Embryonic facial prominence (tissue), 1 donor: ENCODE measurements at regions not wholly inside any gene's neighbourhood (a gene's known extent, or its start where the extent isn't known, plus 50 kb on each side); places are given as distances from the start of the nearest gene placed in this dataset.
"Not testable (repeated sequence)": the region's sequence is repeated elsewhere in the genome, so short reads cannot be mapped to it uniquely, and the experiment has no call there.

ENCODE experiments used
- DNase-seq: peaks from one replicate; pipeline ENCODE4 v3.0.0-alpha.2; 2016; ENCODE audit errors: extremely low spot score

DNA sequence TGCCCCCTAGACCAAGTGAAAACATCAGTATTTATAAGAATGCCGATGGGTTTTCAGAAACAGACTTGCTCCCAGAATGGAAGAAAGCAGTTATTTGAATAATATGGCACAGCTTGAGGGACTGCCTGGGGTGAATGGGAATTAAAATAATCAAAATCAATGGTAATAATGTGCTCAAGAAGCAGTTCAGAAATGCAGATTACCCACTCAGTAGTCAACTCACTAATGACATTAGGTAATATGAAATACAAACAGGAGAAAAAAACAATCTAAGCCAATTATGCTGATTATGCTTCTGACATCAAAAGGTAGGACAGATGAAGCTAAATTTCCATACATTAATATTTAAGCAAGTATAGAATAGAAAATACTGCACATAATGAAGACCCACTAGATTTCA is 179.3 kb downstream of the ENC1 start:
- DNase-seq: no peak

DNA sequence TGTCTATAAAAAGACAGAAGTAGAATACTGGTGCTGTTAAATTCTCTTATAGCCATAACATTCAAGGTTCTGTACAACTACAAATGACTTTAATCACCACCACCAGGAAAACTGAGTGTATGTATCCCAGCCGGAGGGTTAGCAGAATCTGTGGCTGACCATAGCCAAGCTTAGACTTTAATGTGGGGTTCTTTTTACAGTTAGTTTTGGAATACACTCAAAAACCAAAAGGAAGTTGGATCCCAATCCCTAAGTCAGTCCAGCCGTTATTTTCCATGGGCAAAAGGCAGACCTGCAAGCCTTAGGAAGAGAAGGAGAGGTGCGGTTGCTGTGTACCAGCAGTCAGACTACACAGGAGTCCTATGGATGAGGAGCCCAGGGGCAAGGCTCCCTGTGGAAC is 179.8 kb downstream of the ENC1 start:
- no peak for DNase-seq

GRCh38 chr5:74459984-74460383 is 180.5 kb downstream of the ENC1 start:
- no peak for DNase-seq

DNA sequence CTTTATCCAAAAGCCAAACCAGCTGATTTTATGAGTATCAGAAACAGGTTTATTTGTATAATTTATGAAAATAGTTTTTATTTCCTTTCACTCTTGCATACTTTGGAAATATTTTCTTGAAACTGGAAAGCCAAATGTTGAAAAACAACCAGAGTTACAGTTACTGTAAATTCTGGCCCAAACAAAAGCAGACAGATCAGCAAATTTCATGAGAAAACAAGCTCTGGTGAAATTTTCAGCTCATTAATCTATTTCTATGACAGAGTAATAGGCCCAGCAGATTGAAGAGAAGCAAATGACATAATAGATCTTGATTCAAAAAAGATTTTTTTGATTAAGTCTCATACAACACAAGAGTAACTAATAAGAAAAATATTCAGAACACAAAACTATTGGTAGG is 182.7 kb downstream of the ENC1 start:
- no peak for DNase-seq

DNA sequence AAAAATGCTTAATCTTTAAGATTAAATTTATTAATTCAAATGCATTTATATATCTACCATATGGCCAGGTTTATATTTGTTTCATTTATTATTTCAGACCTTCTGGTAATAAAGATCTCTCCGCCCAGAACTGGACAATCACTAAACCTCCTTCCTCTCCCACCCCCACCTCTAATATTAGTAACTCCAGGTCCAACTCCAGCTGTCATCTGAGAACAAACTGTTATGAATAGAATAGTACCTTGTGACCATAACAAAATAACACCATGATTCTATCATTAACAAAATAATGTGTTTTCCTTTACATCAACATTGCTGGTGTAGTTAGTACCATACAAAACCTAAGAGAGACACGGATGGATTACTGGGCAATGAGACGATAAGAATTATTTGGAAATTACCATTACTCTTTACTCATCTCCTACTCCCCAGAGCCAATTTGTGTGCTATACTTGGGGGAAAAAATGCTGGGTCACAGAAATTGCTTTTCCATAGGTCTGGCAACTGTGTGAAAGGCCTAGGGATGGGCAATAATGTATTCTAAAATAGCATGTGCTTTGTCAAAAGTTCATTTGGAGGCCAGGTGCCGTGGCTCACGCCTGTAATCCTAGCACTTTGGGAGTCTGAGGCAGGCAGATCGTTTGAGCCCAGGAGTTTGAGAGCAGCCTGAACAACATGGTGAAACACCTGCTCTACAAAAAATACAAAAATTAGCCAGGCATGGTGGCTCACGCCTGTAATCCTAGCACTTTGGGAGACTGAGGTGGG is 186.1 kb downstream of the ENC1 start:
- no peak for DNase-seq

DNA sequence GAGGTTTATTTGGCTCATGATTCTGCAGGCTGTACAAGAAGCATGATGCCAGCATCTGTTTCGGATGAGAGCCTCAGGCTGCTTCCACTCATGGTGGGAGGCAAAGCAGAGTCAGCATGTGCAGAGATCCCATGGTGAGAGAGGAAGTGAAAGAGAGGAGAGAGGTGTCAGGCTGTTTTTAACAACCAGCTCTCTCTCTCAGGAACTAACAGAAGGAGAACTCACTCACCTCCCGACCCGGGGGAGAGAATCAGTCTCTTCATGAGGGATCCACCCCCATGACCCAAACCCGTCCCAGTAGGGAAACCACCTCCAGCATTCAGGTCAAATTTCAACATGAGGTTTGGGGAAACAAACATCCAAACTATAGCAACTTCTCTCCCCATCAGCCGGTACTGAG is 187.7 kb downstream of the ENC1 start:
- DNase-seq: no peak

- DNase-seq: no peak
These were observed 190.4 kb downstream of the ENC1 start for GRCh38 chr5:74450095-74450494.

DNA sequence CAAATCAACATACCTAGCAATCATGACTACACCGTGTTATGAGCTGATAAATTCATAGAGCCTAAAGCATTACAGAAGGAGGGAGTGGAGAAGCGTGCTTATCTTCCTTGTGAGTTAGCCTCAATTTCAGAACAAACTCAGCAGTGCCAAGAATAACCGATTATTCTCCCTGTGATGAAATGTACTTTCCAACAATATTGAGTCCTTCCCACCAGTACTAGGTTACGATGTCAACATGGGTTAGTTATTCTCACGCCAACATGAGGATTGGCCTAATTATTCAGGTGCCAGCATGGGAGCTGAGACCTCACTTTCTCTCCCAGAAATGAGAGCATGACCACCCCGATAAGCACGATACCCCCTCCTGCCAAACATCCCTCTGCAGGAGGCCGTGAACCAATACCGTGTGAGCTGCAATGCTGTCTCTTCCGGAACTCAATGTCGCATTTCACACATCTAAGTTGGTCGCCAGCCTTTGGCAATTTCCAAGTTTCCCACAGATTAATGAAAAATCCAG is 193.7 kb downstream of the ENC1 start:
- DNase-seq: no peak

DNA sequence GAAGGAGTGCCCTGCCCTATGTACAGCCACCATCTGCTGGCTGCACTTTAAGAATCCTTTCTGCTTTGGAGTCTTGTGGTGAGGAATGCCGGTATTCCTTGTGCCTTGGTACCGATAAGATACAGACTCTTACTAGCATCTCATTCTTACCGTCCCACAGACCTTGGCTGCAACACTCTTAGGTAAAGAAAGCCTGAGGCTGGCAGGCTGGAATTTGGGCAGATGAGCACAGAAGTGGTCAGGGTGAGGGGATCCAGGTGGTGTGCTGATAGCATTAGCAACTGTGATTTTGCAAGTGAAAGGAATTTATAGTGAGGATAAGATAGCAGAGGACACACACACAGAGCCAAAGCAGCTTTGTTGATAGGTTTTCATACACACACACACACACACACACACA is 198.1 kb downstream of the ENC1 start:
- DNase-seq: no peak

- DNase-seq: no peak
These were observed 198.9 kb downstream of the ENC1 start for GRCh38 chr5:74441616-74442015.

DNA sequence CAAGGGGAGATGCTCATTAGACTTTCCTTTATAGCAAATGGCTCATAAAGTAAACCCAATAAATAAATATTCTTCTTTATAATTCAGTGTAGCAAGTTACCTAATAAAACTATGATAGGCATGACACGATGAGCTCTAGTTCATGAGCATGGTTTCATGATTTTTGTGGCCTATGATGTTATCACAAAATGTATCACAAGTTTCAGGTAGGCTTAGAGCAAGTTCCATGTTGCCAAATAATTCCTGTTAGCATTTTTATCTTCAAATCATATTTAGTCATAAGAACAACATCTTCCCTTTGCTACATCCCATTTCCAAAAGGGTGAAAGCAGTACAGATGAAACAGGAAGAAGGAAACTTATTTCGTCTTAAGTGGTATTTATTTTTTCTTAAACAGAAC is 200.2 kb downstream of the ENC1 start:
- DNase-seq: no peak

DNA sequence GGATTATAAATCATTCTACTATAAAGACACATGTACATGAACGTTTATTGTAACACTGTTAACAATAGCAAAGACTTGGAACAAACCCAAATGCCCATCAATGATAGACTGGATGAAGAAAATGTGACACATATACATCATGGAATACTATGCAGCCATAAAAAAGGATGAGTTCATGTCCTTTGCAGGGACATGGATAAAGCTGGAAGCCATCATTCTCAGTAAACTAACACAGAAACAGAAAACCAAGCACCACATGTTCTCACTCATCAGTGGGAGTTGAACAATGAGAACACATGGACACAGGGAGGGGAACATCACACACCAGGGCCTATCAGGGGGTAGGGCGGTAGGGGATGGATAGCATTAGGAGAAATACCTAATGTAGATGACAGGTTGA is 202.7 kb downstream of the ENC1 start:
- DNase-seq: not testable (repeated sequence)

- DNase-seq: no peak
These were observed 206.4 kb downstream of the ENC1 start for GRCh38 chr5:74433896-74434829.

DNA sequence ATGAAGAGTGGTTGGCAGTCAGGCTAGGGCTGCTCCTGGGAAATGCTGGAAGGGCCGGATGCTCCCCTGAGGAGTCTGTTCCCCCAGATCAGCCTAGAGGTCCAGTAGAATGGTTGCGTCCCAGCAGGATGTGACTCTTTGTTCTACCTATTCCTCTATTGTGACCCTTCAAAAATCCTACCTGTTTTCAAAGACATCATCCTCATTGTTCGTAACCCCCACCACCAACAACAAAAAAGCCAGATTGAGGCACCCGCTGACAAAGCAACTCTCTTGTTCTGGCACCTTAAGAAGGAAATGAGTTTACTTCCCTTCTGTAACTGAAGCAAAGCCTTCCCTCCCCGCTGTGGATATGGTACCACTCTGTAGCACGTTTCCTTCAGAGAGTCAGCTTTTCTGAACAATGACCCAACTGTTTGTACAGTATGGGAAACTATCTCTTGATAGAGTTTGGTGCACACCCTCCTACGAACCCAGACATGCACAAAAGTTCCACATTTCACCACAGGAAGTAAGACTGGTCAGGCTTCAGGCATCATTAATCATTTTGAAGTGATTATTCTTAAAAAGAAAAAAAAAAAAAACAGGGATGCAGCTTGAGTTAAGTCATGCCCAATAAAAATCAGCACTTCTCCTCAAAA is 207.2 kb downstream of the ENC1 start:
- no peak for DNase-seq

DNA sequence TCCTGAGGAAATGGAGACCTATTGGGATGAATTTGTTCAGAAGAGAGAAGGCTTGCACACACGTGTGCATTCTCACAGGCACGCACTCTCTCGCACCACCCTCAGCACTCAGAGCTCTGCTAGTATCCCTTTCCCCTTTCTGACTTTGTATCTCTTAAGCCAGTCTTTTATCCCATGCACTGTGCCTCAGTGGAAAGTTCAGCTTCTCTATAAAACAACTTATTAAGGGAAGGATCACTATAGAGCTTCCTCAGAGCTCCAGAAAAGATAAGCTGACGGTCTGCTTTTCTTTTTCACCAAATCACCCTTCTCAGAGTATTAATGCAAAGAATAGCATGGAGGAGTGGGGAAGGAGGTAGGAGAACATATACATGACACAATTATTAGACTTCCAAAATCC is 207.8 kb downstream of the ENC1 start:
- DNase-seq: no peak

DNA sequence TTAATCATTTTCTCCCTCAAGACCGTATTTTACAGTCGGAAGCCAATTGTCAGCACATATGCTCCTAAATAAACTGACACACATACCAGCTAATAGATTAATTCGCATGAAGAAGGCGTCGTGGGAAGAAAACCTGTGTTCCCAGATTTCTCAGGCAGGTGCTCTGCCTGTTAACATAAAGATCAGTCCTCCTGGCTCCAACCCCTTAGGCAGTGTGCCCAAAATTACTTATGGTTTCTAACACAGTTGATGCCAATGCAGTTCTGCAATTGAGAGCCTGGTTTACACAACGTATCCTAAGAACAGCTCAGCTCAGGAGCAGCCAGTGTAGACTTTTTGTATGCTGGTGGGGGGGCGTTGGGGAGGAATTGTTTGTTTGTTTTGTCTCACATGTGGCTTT is 208.3 kb downstream of the ENC1 start:
- no peak for DNase-seq

GRCh38 chr5:74431290-74431669 is 209.2 kb downstream of the ENC1 start:
- DNase-seq: no peak

DNA sequence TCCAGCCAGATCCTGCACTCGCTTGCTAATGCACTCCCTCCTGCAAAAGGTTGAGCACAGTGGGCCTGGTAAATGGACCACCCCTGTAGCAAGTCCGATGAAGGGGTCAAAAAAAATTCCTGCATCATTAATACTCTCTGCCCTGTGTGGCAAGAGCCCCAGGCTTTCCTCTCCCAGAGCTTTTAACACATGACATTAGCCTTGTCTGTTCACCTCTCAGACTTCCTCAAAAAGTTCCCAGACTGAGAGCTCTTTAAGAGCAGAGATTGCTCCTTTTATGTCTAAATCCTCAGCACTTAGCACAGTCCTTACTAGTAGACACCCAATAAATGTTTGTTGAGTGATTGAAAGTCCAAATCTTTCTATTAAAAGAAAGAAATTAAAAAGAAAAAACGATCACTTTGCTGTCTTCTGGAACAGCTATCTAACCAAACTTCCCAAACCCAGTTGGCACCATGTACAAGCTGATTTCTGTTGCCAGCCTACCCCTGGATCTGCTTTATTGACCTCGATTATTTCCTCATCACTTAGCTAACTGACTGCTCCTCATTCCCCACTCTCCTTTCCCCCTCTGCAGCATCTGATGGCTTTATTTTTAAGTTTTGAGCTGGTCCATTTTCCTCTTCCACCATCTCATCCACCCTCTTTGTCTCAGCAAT is 209.8 kb downstream of the ENC1 start:
- no peak for DNase-seq

- DNase-seq: no peak
These were observed 211.0 kb downstream of the ENC1 start for GRCh38 chr5:74429495-74429894.

DNA sequence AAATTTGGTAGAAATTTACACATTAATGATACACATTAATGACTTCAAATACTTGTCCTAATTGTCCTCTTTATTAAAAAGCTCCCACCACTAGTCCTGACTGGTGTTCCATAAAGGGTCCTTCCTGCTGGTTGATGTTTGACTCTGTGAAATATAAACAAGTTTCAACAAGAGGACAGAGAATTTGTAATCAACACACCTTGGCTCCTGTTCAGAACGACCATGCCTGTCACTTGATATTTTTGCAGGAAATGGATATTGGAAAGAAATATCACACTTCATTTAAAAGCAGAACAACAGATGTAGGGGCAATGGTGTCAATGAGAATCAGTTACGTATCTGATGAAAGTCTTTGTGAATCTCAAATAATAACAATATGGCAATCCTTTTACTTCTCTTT is 211.7 kb downstream of the ENC1 start:
- no peak for DNase-seq

DNA sequence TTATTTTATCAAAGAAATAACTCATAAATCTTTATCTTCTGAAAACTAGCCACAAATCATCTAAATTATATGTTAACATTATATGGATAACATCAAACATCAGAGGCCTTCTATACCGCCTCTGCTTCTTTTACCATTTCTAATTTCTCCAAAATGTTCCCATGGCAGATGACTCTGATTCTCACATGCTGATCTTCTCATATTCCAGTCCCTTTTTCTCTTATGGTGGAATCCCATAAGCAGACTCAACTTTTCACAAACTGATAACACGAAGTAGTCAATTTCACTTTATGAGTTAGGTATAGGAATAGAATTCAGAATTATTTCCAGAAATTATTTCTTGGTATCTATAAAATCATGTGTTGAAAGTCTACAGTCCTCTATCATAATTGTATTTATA is 212.3 kb downstream of the ENC1 start:
- DNase-seq: no peak

DNA sequence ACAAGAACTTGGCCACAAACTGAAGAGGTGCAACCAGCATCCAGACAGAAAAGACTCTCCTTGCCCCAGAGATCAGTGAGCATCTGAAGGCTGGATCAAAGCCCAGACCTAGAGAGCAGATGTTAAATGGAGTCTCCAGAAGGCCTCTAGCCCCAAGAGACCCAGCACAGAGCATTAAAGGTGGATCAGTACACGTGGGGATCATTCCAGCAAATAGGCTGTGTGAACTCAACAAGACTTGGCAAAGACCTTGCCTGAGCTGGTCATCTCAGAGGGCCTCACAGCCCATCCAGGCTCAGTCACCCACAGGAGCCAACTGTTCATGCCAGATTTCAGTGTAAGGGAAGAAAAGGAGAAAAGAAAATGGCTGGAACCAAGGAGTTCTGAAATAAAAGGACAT is 214.0 kb downstream of the ENC1 start:
- no peak for DNase-seq
